IMR-90 (cell line): ENCODE measurements at regions not wholly inside any gene's neighbourhood (a gene's known extent, or its start where the extent isn't known, plus 50 kb on each side); places are given as distances from the start of the nearest gene placed in this dataset.

ENCODE experiments used
- ATAC-seq: fragments of 200-7000 bp; cut with Tn5 transposase; 2 replicates; pipeline ENCODE4 v1.9.1; 2020; ENCODE audit warnings: low read depth, mild to moderate bottlenecking, moderate library complexity
- BruUV-seq: library from RNA; stranded (reverse); fragments of 400-500 nt; replicated peaks from 2 replicates; lab custom pipeline; 2021; lab: Mats Ljungman, UMichigan
- CTCF ChIA-PET: fragments of 300-600 bp; formaldehyde crosslinking; extraction: SDS; loops from one replicate; lab custom pipeline; 2021; ENCODE audit warnings: antibody characterized with exemption; lab: Yijun Ruan, JAX
- POLR2A ChIA-PET: fragments of 300-600 bp; sonication (Branson Sonifier 250); formaldehyde crosslinking; loops from one replicate; lab custom pipeline; 2022; ENCODE audit warnings: antibody characterized with exemption; ENCODE audit not compliant: unreplicated experiment; lab: Charles Lee
- DNase-seq: peaks from one replicate; pipeline ENCODE4 v3.0.0; 2013
- H2AFZ ChIP-seq: replicated peaks from 2 replicates; pipeline ENCODE3; 2013; ENCODE audit warnings: low read length, mild to moderate bottlenecking; ENCODE audit not compliant: poor library complexity
- H2AK5ac ChIP-seq: 2 replicates; pipeline ENCODE4 v1.6.1; 2013; ENCODE audit warnings: low read depth, low read length, inconsistent platforms
- H2AK9ac ChIP-seq: replicated peaks from 2 replicates; pipeline ENCODE3; 2013; ENCODE audit warnings: mild to moderate bottlenecking, low read depth, low read length, moderate library complexity; ENCODE audit not compliant: poor library complexity
- H2BK120ac ChIP-seq: 2 replicates; pipeline ENCODE4 v1.6.1; 2013; ENCODE audit warnings: low read depth, low read length, inconsistent platforms
- H2BK15ac ChIP-seq: 3 replicates; pipeline ENCODE4 v1.6.1; 2013; ENCODE audit warnings: low read depth, low read length, inconsistent platforms
- H2BK20ac ChIP-seq: 2 replicates; pipeline ENCODE4 v1.6.1; 2013; ENCODE audit warnings: low read depth, mild to moderate bottlenecking, inconsistent platforms, low read length, moderate library complexity
- H2BK5ac ChIP-seq: 2 replicates; pipeline ENCODE4 v1.6.1; 2013; ENCODE audit warnings: mild to moderate bottlenecking, low read depth, low read length, inconsistent platforms; ENCODE audit not compliant: poor library complexity, severe bottlenecking
- H3K14ac ChIP-seq: replicated peaks from 2 replicates; pipeline ENCODE4 v1.6.1; 2013; ENCODE audit warnings: low read depth, low read length, inconsistent platforms
- H3K18ac ChIP-seq: 2 replicates; pipeline ENCODE4 v1.6.1; 2013; ENCODE audit warnings: low read depth, low read length, control low read depth
- H3K23ac ChIP-seq: 2 replicates; pipeline ENCODE4 v1.6.1; 2013; ENCODE audit warnings: low read depth, low read length, inconsistent platforms
- H3K27ac ChIP-seq: 2 replicates; pipeline ENCODE4 v1.5.1; 2013; ENCODE audit warnings: mild to moderate bottlenecking, control low read depth, low read length; ENCODE audit not compliant: insufficient read depth
- H3K27me3 ChIP-seq: 2 replicates; pipeline ENCODE4 v1.6.1; 2013; ENCODE audit warnings: low read length; ENCODE audit not compliant: control insufficient read depth, insufficient read depth
- H3K36me3 ChIP-seq: 2 replicates; pipeline ENCODE4 v1.6.1; 2013; ENCODE audit warnings: low read length, mixed read lengths; ENCODE audit not compliant: control insufficient read depth, insufficient read depth
- H3K4ac ChIP-seq: 2 replicates; pipeline ENCODE4 v1.6.1; 2013; ENCODE audit warnings: low read depth, low read length, inconsistent platforms
- H3K4me1 ChIP-seq: 2 replicates; pipeline ENCODE4 v1.6.1; 2013; ENCODE audit warnings: low read length, mixed read lengths; ENCODE audit not compliant: control insufficient read depth, insufficient read depth
- H3K4me2 ChIP-seq: 2 replicates; pipeline ENCODE4 v1.6.1; 2013; ENCODE audit warnings: low read depth, mild to moderate bottlenecking, control low read depth, low read length, moderate library complexity
- H3K4me3 ChIP-seq: 2 replicates; pipeline ENCODE4 v1.5.1; 2013; ENCODE audit warnings: low read depth, mild to moderate bottlenecking, control low read depth, low read length, moderate library complexity; ENCODE audit not compliant: insufficient read depth
- H3K56ac ChIP-seq: 2 replicates; pipeline ENCODE4 v1.6.1; 2013; ENCODE audit warnings: low read length, inconsistent platforms; ENCODE audit not compliant: insufficient read depth; ENCODE audit errors: extremely low read depth
- H3K79me1 ChIP-seq, 2 experiments: 2 replicates each; pipeline ENCODE4 v1.6.1; 2013; ENCODE audit warnings: low read length in 2 of 2, inconsistent platforms in 1 of 2, low read depth in 1 of 2
- H3K9ac ChIP-seq: 2 replicates; pipeline ENCODE4 v1.6.1; 2013; ENCODE audit warnings: low read depth, low read length, control low read depth
- H3K9me1 ChIP-seq: 2 replicates; pipeline ENCODE4 v1.6.1; 2013; ENCODE audit warnings: low read length, inconsistent platforms; ENCODE audit not compliant: insufficient read depth
- H3K9me3 ChIP-seq: 2 replicates; pipeline ENCODE4 v1.6.1; 2013; ENCODE audit warnings: low read length; ENCODE audit not compliant: control insufficient read depth, insufficient read depth
- H4K20me1 ChIP-seq: 2 replicates; pipeline ENCODE4 v1.6.1; 2013; ENCODE audit warnings: low read length, inconsistent platforms; ENCODE audit not compliant: insufficient read depth
- H4K5ac ChIP-seq: 2 replicates; pipeline ENCODE4 v1.6.1; 2013; ENCODE audit warnings: mild to moderate bottlenecking, low read depth, low read length, control low read depth
- H4K8ac ChIP-seq, 2 experiments: 2 replicates each; pipeline ENCODE4 v1.6.1; 2013; ENCODE audit warnings: low read depth in 2 of 2, low read length in 2 of 2, control low read depth in 1 of 2, inconsistent platforms in 1 of 2
- H4K91ac ChIP-seq: 2 replicates; pipeline ENCODE4 v1.6.1; 2013; ENCODE audit warnings: low read depth, low read length, inconsistent platforms; ENCODE audit not compliant: insufficient read depth
- BHLHE40 ChIP-seq: fragments of 150-350 bp; IDR thresholded peaks from 2 replicates; pipeline ENCODE4 v1.6.1; 2016; ENCODE audit warnings: mild to moderate bottlenecking, low read depth, low read length
- CEBPB ChIP-seq: IDR thresholded peaks from 2 replicates; pipeline ENCODE4 v1.6.1; 2012; ENCODE audit warnings: low read depth, low read length, improper control_type of control experiment
- CHD1 ChIP-seq: IDR thresholded peaks from 2 replicates; pipeline ENCODE4 v1.6.1; 2012; ENCODE audit warnings: low read depth, low read length, improper control_type of control experiment
- CTCF ChIP-seq: conservative IDR thresholded peaks from 2 replicates; pipeline ENCODE4 v1.5.1; 2012; ENCODE audit warnings: mild to moderate bottlenecking, low read depth, low read length, improper control_type of control experiment
- ELK1 ChIP-seq: fragments of 150-350 bp; IDR thresholded peaks from 2 replicates; pipeline ENCODE4 v1.6.1; 2016; ENCODE audit warnings: low read depth, mild to moderate bottlenecking, low read length, moderate library complexity, borderline replicate concordance
- FOS ChIP-seq: fragments of 150-350 bp; IDR thresholded peaks from 2 replicates; pipeline ENCODE4 v1.6.1; 2016; ENCODE audit warnings: low read depth, low read length
- MAFK ChIP-seq: IDR thresholded peaks from 2 replicates; pipeline ENCODE4 v1.6.1; 2012; ENCODE audit warnings: low read depth, low read length, improper control_type of control experiment
- MAZ ChIP-seq: IDR thresholded peaks from 2 replicates; pipeline ENCODE4 v1.6.1; 2012; ENCODE audit warnings: low read depth, mild to moderate bottlenecking, low read length, improper control_type of control experiment, moderate library complexity, borderline replicate concordance
- NFE2L2 ChIP-seq: fragments of 150-350 bp; IDR thresholded peaks from 2 replicates; pipeline ENCODE4 v1.6.1; 2016; ENCODE audit warnings: low read depth, mild to moderate bottlenecking, low read length
- POLR2A ChIP-seq: IDR thresholded peaks from 2 replicates; pipeline ENCODE4 v1.6.1; 2012; ENCODE audit warnings: mild to moderate bottlenecking, low read depth, low read length
- RAD21 ChIP-seq: IDR thresholded peaks from 2 replicates; pipeline ENCODE4 v1.6.1; 2012; ENCODE audit warnings: low read length, improper control_type of control experiment
- RFX5 ChIP-seq: IDR thresholded peaks from 2 replicates; pipeline ENCODE4 v1.8.0; 2012; ENCODE audit warnings: low read depth, mild to moderate bottlenecking, low read length, moderate library complexity
- SMC3 ChIP-seq: fragments of 150-350 bp; IDR thresholded peaks from 2 replicates; pipeline ENCODE4 v1.6.1; 2016; ENCODE audit warnings: low read depth, mild to moderate bottlenecking, antibody characterized with exemption, low read length, moderate library complexity
- USF2 ChIP-seq: fragments of 150-350 bp; IDR thresholded peaks from 2 replicates; pipeline ENCODE4 v1.6.1; 2017; ENCODE audit warnings: mild to moderate bottlenecking, antibody characterized with exemption, low read length, low read depth
- WGBS, 2 experiments: methylation state at CpG; one replicate each; pipeline versions ENCODE4 v1.1.5 to v1.1.7; 2013; ENCODE audit warnings: missing lambda C conversion rate in 2 of 2; ENCODE audit not compliant: insufficient read length in 1 of 2; ENCODE audit errors: extremely low coverage in 2 of 2; 5-methylcytosine and 5-hydroxymethylcytosine counted together
- dilution Hi-C: fragments of 300-500 bp; cut with HindIII; formaldehyde crosslinking; loops from one replicate; pipeline ENCODE4 v1.14.3; 2018; ENCODE audit warnings: low sequenced_read_pairs; ENCODE audit not compliant: unreplicated experiment
- in situ Hi-C: fragments of 300-500 bp; cut with MboI; formaldehyde crosslinking; loops from 3 replicates; pipeline ENCODE4 v1.14.3; 2019; ENCODE audit warnings: low sequenced_read_pairs, inconsistent platforms, mixed read lengths
- intact Hi-C: fragments of 100-400 bp; cut with micrococcal nuclease; formaldehyde crosslinking; loops from 2 replicates; pipeline ENCODE4 v1.10.0; 2022

GRCh38 chr18:41226911-41227310, 728.1 kb upstream of the PIK3C3 start:
- Histone ChIP-seq H2BK15ac (peak overlapping the region; percentile 80; the same call in 1 of the 3 replicates), H3K27me3 (no peaks in the 10 kb centered on the region), H2BK5ac (peak overlapping the region; percentile 41), H3K9me1 (no peaks in the 10 kb centered on the region), H3K4me2 (no peak overlapping the region), H4K8ac (no peak overlapping the region; a peak in 1 of 4 replicates), H3K9ac (no peak overlapping the region), H3K27ac (no peak overlapping the region), H3K4ac (0 out of 2 replicates have a peak overlapping the region, but pooled peaks have one; percentile 24), H3K4me1 (no peaks in the 10 kb centered on the region), H3K18ac (peak overlapping the region; percentile 20), H3K23ac (no peak overlapping the region), H3K79me1 (no peaks in the 10 kb centered on the region), H4K20me1 (no peaks in the 10 kb centered on the region), H3K4me3 (no peak overlapping the region), H4K5ac (peak overlapping the region; percentile 9; the same call in 1 of the 2 replicates), H2AK5ac (peak overlapping the region; percentile 39; the same call in 1 of the 2 replicates), H2BK120ac (no peak overlapping the region), H4K91ac (no peak overlapping the region), H3K14ac (no peak overlapping the region), H2AK9ac (no peak overlapping the region), H2BK20ac (no peak overlapping the region), H3K56ac (no peak overlapping the region), H3K9me3 (no peaks in the 10 kb centered on the region), H2AFZ (peak overlapping the region; percentile 47), H3K36me3 (no peaks in the 10 kb centered on the region)
- BruUV-seq: no TSS peak
- dilution Hi-C loops (no loop called here), in situ Hi-C loops (no loop called here), intact Hi-C loops (no loop called here)
- ATAC-seq: no peak
- 100% methylated on average over 1 of the region's 4 CpGs; no CpG with 5 or more reads in 1 of the 2 experiments for WGBS, 2 experiments
- CTCF ChIA-PET: no interaction called here
- TF ChIP-seq NFE2L2 (no peak), USF2 (no peak), BHLHE40 (no peak), CTCF (no peak), FOS (no peak), MAZ (no peak), CHD1 (no peak), POLR2A (no peak), MAFK (no peak), SMC3 (no peak), RAD21 (no peak), CEBPB (no peak), RFX5 (no peak), ELK1 (no peak)
- POLR2A ChIA-PET: no interaction called here
- no peak for DNase-seq
